DND-41 (cell line): ENCODE measurements at regions not wholly inside any gene's neighbourhood (a gene's known extent, or its start where the extent isn't known, plus 50 kb on each side); places are given as distances from the start of the nearest gene placed in this dataset.

Experiments
- CTCF ChIP-seq: IDR thresholded peaks from 2 replicates; pipeline ENCODE4 v1.5.1; 2012; ENCODE audit warnings: borderline replicate concordance, low read length, moderate library complexity, mild to moderate bottlenecking; ENCODE audit not compliant: poor library complexity, severe bottlenecking; ENCODE audit errors: extremely low read depth
- EZH2 ChIP-seq: IDR thresholded peaks from 3 replicates; pipeline ENCODE4 v1.6.1; 2012; ENCODE audit warnings: borderline replicate concordance, low read depth, mild to moderate bottlenecking, moderate library complexity, low read length, inconsistent platforms; ENCODE audit not compliant: severe bottlenecking

- TF ChIP-seq EZH2 = no peak
- TF ChIP-seq CTCF = no peak
These were observed 79.6 kb upstream of the SIRPG start for GRCh38 chr20:1737134-1737533.
